ENCODE measurements at regions not wholly inside any gene's neighbourhood (a gene's known extent, or its start where the extent isn't known, plus 50 kb on each side); places are given as distances from the start of the nearest gene placed in this dataset.

DNA sequence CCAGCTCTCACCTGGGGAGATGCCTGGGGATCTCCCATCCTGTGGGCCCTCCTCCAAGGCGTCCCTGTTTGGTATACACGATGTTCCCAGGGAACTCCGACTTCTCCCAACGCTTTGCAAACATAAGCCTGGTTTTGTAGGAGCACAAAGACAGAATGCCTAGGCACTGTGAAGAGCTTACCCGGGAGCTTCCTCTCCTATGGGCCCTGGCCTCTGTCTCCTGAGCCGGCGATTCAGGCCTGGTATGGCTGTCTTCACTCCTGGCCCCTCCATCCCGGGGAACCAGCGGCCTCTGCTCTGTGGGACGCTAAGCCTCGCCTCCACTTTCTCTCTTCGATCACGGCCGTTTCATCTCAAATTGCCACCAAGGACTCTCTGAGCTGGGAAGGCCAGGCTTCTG lies 59.6 kb upstream of the ACTRT2 start:
- ChIA-PET CTCF (no interaction called here), POLR2A (no interaction called here)
- Mint-ChIP-seq H3K36me3 (no peaks in the 10 kb centered on the region), H3K27me3 (peaks cover 4% of the 10 kb centered on the region), H3K4me3 (no peak overlapping the region), H3K9me3 (peaks cover 12% of the 10 kb centered on the region), H3K27ac (no peak overlapping the region), H3K4me1 (ENCODE audit: low read depth) (no peaks in the 10 kb centered on the region)
- DNase-seq = no peak
- intact Hi-C loops (cut with micrococcal nuclease) = no loop called here

- intact Hi-C loops (cut with micrococcal nuclease) = no loop called here
- POLR2A ChIA-PET = no interaction called here
- Mint-ChIP-seq H3K36me3 (no peaks in the 10 kb centered on the region), H3K4me3 (no peak overlapping the region), H3K4me1 (ENCODE audit: low read depth) (no peaks in the 10 kb centered on the region), H3K9me3 (peaks cover 9% of the 10 kb centered on the region), H3K27ac (no peak overlapping the region), H3K27me3 (peaks cover 4% of the 10 kb centered on the region)
- CTCF ChIA-PET = no interaction called here
- DNase-seq = no peak
Measured at GRCh38 chr1:2962061-2962460, 59.2 kb upstream of the ACTRT2 start.

DNA sequence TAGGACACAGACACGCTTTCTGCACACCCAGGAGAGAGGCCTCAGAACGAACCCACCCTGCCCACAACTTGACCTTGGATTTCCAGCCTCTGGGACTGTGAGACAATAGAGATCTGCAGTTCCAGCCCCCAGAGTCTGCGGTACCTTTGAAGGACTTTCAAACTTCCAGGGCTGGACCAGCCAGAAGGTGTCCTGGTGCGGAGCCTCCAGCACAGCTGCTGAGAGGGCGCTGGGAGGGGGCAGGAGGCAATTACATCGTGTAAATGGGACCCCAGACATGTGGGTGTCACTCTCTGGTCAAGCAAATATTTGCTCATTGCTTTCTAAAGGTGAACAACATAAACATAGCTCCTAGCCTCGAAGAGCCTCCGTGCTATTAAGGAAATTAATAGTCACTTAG lies 58.7 kb upstream of the ACTRT2 start:
- no peak overlapping the region for H3K27ac Mint-ChIP-seq
- peaks cover 8% of the 10 kb centered on the region for H3K9me3 Mint-ChIP-seq
- no peaks in the 10 kb centered on the region for H3K36me3 Mint-ChIP-seq
- intact Hi-C loops (cut with micrococcal nuclease) = no loop called here
- CTCF ChIA-PET = no interaction called here
- H3K27me3 Mint-ChIP-seq = peaks cover 4% of the 10 kb centered on the region
- POLR2A ChIA-PET = no interaction called here
- no peaks in the 10 kb centered on the region for H3K4me1 Mint-ChIP-seq (ENCODE audit: low read depth)
- no peak overlapping the region for H3K4me3 Mint-ChIP-seq
- DNase-seq = no peak

- no peak overlapping the region for H3K4me3 Mint-ChIP-seq
- POLR2A ChIA-PET = no interaction called here
- H3K27ac Mint-ChIP-seq = no peak overlapping the region
- CTCF ChIA-PET = no interaction called here
- H3K9me3 Mint-ChIP-seq = peaks cover 4% of the 10 kb centered on the region
- H3K36me3 Mint-ChIP-seq = no peaks in the 10 kb centered on the region
- peaks cover 4% of the 10 kb centered on the region for H3K27me3 Mint-ChIP-seq
- intact Hi-C loops (cut with micrococcal nuclease) = no loop called here
- H3K4me1 Mint-ChIP-seq (ENCODE audit: low read depth) = no peaks in the 10 kb centered on the region
- no peak for DNase-seq
Measured at GRCh38 chr1:2962946-2963345, 58.3 kb upstream of the ACTRT2 start.

DNA sequence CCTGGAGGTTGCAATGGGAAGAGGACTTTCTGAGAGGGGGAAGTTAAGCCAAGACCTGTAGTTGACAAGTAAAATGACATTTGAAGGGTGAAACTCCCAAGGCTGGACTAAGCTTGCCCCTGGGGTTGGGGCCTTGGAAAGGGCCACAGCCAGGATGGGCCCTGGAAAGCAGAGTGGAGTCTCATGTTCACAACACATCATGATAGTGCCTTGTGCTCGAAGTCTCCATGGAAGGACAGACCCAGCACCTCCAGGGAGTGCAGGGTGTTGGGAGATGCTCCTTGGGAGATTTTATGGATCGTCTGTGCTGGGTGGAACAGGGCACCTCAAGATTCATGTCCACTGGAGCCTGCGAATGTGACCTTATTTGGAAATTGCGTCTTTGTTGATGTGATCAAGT lies 55.6 kb upstream of the ACTRT2 start:
- Mint-ChIP-seq H3K36me3 (no peaks in the 10 kb centered on the region), H3K27ac (no peak overlapping the region), H3K27me3 (peaks cover 4% of the 10 kb centered on the region), H3K4me1 (ENCODE audit: low read depth) (no peaks in the 10 kb centered on the region), H3K9me3 (no peaks in the 10 kb centered on the region), H3K4me3 (no peak overlapping the region)
- ChIA-PET POLR2A (no interaction called here), CTCF (no interaction called here)
- intact Hi-C loops (cut with micrococcal nuclease) = no loop called here
- DNase-seq = no peak

DNA sequence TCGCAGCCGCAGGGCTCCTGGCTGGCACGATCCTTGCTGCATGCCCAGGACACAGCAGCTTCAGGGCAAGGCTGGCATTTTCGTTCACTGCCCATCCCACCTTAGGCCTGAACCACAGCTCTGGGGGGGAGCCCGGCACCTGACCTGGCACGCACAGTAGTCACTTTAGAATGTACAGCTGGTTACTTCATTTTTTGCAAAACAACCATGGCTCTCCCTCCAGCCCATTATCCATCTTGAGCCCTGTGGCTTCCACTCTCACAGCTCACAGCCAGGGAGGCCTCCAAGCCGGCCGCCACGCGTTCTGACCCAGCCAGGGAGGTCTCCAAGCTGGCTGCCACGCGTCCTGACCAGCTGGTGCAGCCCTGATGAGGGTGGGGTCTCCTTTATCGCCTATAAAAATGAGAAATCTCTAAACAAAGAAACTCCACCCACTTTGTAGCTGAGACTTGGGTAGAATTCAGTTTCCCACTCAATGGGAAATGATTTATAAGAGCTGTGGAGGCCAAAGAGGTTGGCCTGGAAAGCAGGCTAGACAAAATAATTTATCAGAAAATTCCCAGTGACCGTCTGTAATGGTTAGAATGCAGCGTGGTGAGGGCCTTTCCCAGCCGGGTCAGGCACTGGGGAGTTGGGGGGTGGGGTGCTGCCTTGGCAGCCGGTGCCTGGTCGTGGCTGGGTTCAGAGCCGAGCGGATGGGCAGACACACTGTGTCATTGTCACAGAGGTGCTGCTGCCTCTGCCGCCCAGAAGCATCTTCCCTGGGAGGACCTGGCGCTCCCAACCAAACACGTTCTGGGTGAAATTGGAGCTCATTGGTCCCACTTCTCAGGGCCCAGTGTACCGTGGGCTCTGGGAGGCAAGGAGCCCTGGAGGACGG lies 54.6 kb upstream of the ACTRT2 start:
- Mint-ChIP-seq H3K27me3 (peaks cover 4% of the 10 kb centered on the region), H3K36me3 (no peaks in the 10 kb centered on the region), H3K4me3 (no peak overlapping the region), H3K9me3 (no peaks in the 10 kb centered on the region), H3K27ac (no peak overlapping the region), H3K4me1 (ENCODE audit: low read depth) (no peaks in the 10 kb centered on the region)
- ChIA-PET CTCF (no interaction called here), POLR2A (no interaction called here)
- intact Hi-C loops (cut with micrococcal nuclease) = no loop called here
- DNase-seq = no peak

- intact Hi-C loops (cut with micrococcal nuclease) = no loop called here
- ChIA-PET POLR2A (no interaction called here), CTCF (no interaction called here)
- no peaks in the 10 kb centered on the region for H3K4me1 Mint-ChIP-seq (ENCODE audit: low read depth)
- DNase-seq = no peak
- peaks cover 4% of the 10 kb centered on the region for H3K27me3 Mint-ChIP-seq
- no peak overlapping the region for H3K4me3 Mint-ChIP-seq
- H3K27ac Mint-ChIP-seq = no peak overlapping the region
- H3K36me3 Mint-ChIP-seq = no peaks in the 10 kb centered on the region
- H3K9me3 Mint-ChIP-seq = no peaks in the 10 kb centered on the region
Measured at GRCh38 chr1:2967329-2967725, 53.9 kb upstream of the ACTRT2 start.

DNA sequence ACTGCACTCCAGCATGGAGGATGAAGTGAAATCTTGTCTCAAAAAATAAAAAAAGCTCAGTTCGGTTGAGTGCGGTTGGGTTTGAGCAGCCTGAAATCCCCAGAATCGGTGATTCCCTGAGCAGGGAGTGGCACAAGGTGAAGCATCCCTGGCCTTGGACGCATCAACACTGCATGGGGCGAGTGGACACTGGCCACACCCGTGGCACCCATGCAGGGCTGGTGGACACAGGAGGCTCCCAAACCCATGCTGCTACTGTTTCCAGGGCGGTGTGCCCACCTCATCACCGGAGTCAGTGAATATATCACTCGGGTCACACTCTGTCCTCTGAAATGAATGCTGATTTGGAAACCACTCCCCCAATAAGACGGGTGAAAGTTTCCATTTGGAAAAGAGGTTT lies 53.4 kb upstream of the ACTRT2 start:
- no peak for DNase-seq
- H3K27ac Mint-ChIP-seq = no peak overlapping the region
- H3K4me1 Mint-ChIP-seq (ENCODE audit: low read depth) = no peaks in the 10 kb centered on the region
- H3K36me3 Mint-ChIP-seq = no peaks in the 10 kb centered on the region
- no peaks in the 10 kb centered on the region for H3K9me3 Mint-ChIP-seq
- intact Hi-C loops (cut with micrococcal nuclease) = no loop called here
- CTCF ChIA-PET = no interaction called here
- no peak overlapping the region for H3K4me3 Mint-ChIP-seq
- peaks cover 5% of the 10 kb centered on the region for H3K27me3 Mint-ChIP-seq
- POLR2A ChIA-PET = no interaction called here

GRCh38 chr1:2968471-2968881 lies 52.8 kb upstream of the ACTRT2 start:
- H3K9me3 Mint-ChIP-seq = no peaks in the 10 kb centered on the region
- no peaks in the 10 kb centered on the region for H3K36me3 Mint-ChIP-seq
- peaks cover 5% of the 10 kb centered on the region for H3K27me3 Mint-ChIP-seq
- no peak overlapping the region for H3K27ac Mint-ChIP-seq
- ChIA-PET CTCF (no interaction called here), POLR2A (no interaction called here)
- H3K4me3 Mint-ChIP-seq = no peak overlapping the region
- intact Hi-C loops (cut with micrococcal nuclease) = no loop called here
- no peaks in the 10 kb centered on the region for H3K4me1 Mint-ChIP-seq (ENCODE audit: low read depth)
- no peak for DNase-seq

- H3K9me3 Mint-ChIP-seq = no peaks in the 10 kb centered on the region
- no peak for DNase-seq
- intact Hi-C loops (cut with micrococcal nuclease) = no loop called here
- POLR2A ChIA-PET = no interaction called here
- H3K36me3 Mint-ChIP-seq = no peaks in the 10 kb centered on the region
- CTCF ChIA-PET = no interaction called here
- no peak overlapping the region for H3K4me3 Mint-ChIP-seq
- peaks cover 2% of the 10 kb centered on the region for H3K4me1 Mint-ChIP-seq (ENCODE audit: low read depth)
- no peak overlapping the region for H3K27ac Mint-ChIP-seq
- peaks cover 5% of the 10 kb centered on the region for H3K27me3 Mint-ChIP-seq
Measured at GRCh38 chr1:2969011-2969844, 52.0 kb upstream of the ACTRT2 start.

GRCh38 chr1:2969845-2970291 lies 51.4 kb upstream of the ACTRT2 start:
- intact Hi-C loops (cut with micrococcal nuclease) = no loop called here
- no peak overlapping the region for H3K4me3 Mint-ChIP-seq
- peaks cover 5% of the 10 kb centered on the region for H3K27me3 Mint-ChIP-seq
- no peak overlapping the region for H3K27ac Mint-ChIP-seq
- CTCF ChIA-PET = no interaction called here
- H3K36me3 Mint-ChIP-seq = no peaks in the 10 kb centered on the region
- no peaks in the 10 kb centered on the region for H3K9me3 Mint-ChIP-seq
- H3K4me1 Mint-ChIP-seq (ENCODE audit: low read depth) = peaks cover 2% of the 10 kb centered on the region
- POLR2A ChIA-PET = no interaction called here
- DNase-seq = no peak

- H3K27ac Mint-ChIP-seq = no peak overlapping the region
- POLR2A ChIA-PET = no interaction called here
- H3K4me1 Mint-ChIP-seq (ENCODE audit: low read depth) = peaks cover 2% of the 10 kb centered on the region
- H3K27me3 Mint-ChIP-seq = peaks cover 5% of the 10 kb centered on the region
- DNase-seq = no peak
- no peaks in the 10 kb centered on the region for H3K36me3 Mint-ChIP-seq
- CTCF ChIA-PET = no interaction called here
- H3K9me3 Mint-ChIP-seq = no peaks in the 10 kb centered on the region
- H3K4me3 Mint-ChIP-seq = no peak overlapping the region
- intact Hi-C loops (cut with micrococcal nuclease) = no loop called here
Measured at GRCh38 chr1:2970311-2971071, 50.8 kb upstream of the ACTRT2 start.
